Neural cell (in vitro differentiated cells): ENCODE measurements at regions not wholly inside any gene's neighbourhood (a gene's known extent, or its start where the extent isn't known, plus 50 kb on each side); places are given as distances from the start of the nearest gene placed in this dataset.

Experiments used
- H2AFZ ChIP-seq: fragments of 200-600, 300-800 bp; sonication (generic), shearing (Covaris generic); 2 replicates; pipeline ENCODE4 v1.6.0; 2014; ENCODE audit warnings: low read depth, mild to moderate bottlenecking, antibody characterized with exemption, low read length, moderate library complexity
- H3F3A ChIP-seq: fragments of 200-600 bp; shearing (Covaris generic); 2 replicates; pipeline ENCODE4 v1.6.1; 2016; ENCODE audit warnings: mild to moderate bottlenecking, moderate library complexity, mixed read lengths, antibody characterized with exemption, low read length; ENCODE audit not compliant: insufficient read depth, poor library complexity, severe bottlenecking
- H3K27ac ChIP-seq: fragments of 200-600, 300-800 bp; sonication (generic), shearing (Covaris generic); 2 replicates; pipeline ENCODE4 v1.5.1; 2014; ENCODE audit warnings: mild to moderate bottlenecking, low read length, moderate library complexity
- H3K27me3 ChIP-seq: fragments of 300-800, 200-600 bp; sonication (generic), shearing (Covaris generic); 2 replicates; pipeline ENCODE4 v1.6.0; 2014; ENCODE audit warnings: mild to moderate bottlenecking, low read depth, low read length, moderate library complexity; ENCODE audit not compliant: insufficient read depth
- H3K36me3 ChIP-seq: fragments of 300-800, 200-600 bp; sonication (generic), shearing (Covaris generic); 2 replicates; pipeline ENCODE4 v1.5.1; 2014; ENCODE audit warnings: mild to moderate bottlenecking, antibody characterized with exemption, low read length, moderate library complexity; ENCODE audit not compliant: insufficient read depth
- H3K4me2 ChIP-seq: fragments of 300-800, 200-600 bp; sonication (generic), shearing (Covaris generic); 2 replicates; pipeline ENCODE4 v1.6.0; 2014; ENCODE audit warnings: mild to moderate bottlenecking, low read length
- H3K4me3 ChIP-seq: fragments of 300-800, 200-600 bp; sonication (generic), shearing (Covaris generic); 2 replicates; pipeline ENCODE4 v1.5.1; 2014; ENCODE audit warnings: mild to moderate bottlenecking, low read length, moderate library complexity
- H3K79me2 ChIP-seq: fragments of 200-600 bp; shearing (Covaris generic); replicated peaks from 2 replicates; pipeline ENCODE4 v1.6.0; 2014; ENCODE audit warnings: mild to moderate bottlenecking, low read length, moderate library complexity; ENCODE audit not compliant: insufficient read depth
- H3K9ac ChIP-seq: fragments of 300-800, 200-600 bp; sonication (generic), shearing (Covaris generic); 2 replicates; pipeline ENCODE4 v1.6.1; 2016; ENCODE audit warnings: mild to moderate bottlenecking, low read length, mixed read lengths
- H3K9me2 ChIP-seq: fragments of 200-600 bp; shearing (Covaris generic); 2 replicates; pipeline ENCODE4 v1.6.1; 2016; ENCODE audit warnings: mild to moderate bottlenecking, low read length, mixed read lengths; ENCODE audit not compliant: insufficient read depth
- H3K9me3 ChIP-seq: fragments of 200-600, 300-800 bp; sonication (generic), shearing (Covaris generic); 2 replicates; pipeline ENCODE4 v1.6.1; 2016; ENCODE audit warnings: mild to moderate bottlenecking, mixed run types, low read length, moderate library complexity, mixed read lengths
- H4K20me1 ChIP-seq: fragments of 200-600 bp; shearing (Covaris generic); 2 replicates; pipeline ENCODE4 v1.6.1; 2016; ENCODE audit warnings: mild to moderate bottlenecking, mixed run types; ENCODE audit not compliant: insufficient read depth
- CTCF ChIP-seq: fragments of 450-650 bp; IDR thresholded peaks from 2 replicates; pipeline ENCODE4 v1.5.1; 2014; ENCODE audit warnings: antibody characterized with exemption, mild to moderate bottlenecking, moderate library complexity; ENCODE audit not compliant: poor library complexity, severe bottlenecking
- EP300 ChIP-seq: fragments of 450-650 bp; conservative IDR thresholded peaks from 2 replicates; pipeline ENCODE4 v1.6.1; 2014; ENCODE audit warnings: antibody characterized with exemption, mild to moderate bottlenecking, moderate library complexity; ENCODE audit not compliant: poor library complexity, severe bottlenecking
- EZH2 ChIP-seq: fragments of 200-600, 300-800 bp; shearing (Covaris generic), sonication (generic); IDR thresholded peaks from 2 replicates; pipeline ENCODE4 v1.6.1; 2014; ENCODE audit warnings: antibody characterized with exemption, low read length, borderline replicate concordance, mild to moderate bottlenecking; ENCODE audit not compliant: insufficient read depth, poor library complexity, severe bottlenecking
- MXI1 ChIP-seq: fragments of 450-650 bp; conservative IDR thresholded peaks from 2 replicates; pipeline ENCODE4 v1.6.1; 2014; ENCODE audit warnings: antibody characterized with exemption, mild to moderate bottlenecking; ENCODE audit not compliant: poor library complexity, severe bottlenecking
- POLR2AphosphoS5 ChIP-seq: IDR thresholded peaks from 2 replicates; pipeline ENCODE4 v1.6.1; 2012
- RAD21 ChIP-seq: fragments of 450-650 bp; conservative IDR thresholded peaks from 2 replicates; pipeline ENCODE4 v1.6.1; 2014; ENCODE audit warnings: antibody characterized with exemption, mild to moderate bottlenecking, moderate library complexity
- SMC3 ChIP-seq: fragments of 450-650 bp; conservative IDR thresholded peaks from 2 replicates; pipeline ENCODE4 v1.6.1; 2014; ENCODE audit warnings: antibody characterized with exemption, mild to moderate bottlenecking, moderate library complexity; ENCODE audit not compliant: poor library complexity
- TAF1 ChIP-seq: IDR thresholded peaks from 2 replicates; pipeline ENCODE4 v1.6.1; 2012; ENCODE audit warnings: low read depth
- TF ChIP-seq, protein P1 (sequence below): IDR thresholded peaks from 2 replicates; pipeline ENCODE4 v1.6.1; 2012; ENCODE audit warnings: borderline replicate concordance

DNA sequence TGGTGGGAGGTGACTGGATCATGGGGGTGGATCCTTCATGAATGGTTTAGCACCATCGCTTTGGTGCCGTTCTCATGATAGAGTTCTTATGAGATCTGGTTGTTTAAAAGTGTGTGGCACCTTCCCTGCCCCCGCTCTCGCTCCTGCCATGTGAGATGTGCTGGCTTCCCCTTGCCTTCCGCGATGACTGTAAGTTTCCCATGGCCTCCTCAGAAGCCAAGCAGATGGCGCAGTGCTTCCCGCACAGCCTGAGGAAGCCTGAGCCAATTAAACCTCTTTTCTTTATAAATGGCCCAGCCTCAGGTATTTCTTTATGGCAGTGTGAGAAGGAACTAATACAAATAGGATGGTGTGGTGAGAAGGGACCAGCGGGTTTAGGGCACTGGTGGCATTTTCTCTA lies 243.3 kb upstream of the CELF2 start:
- no peaks in the 10 kb centered on the region for H3K79me2 ChIP-seq
- no peaks in the 10 kb centered on the region for H4K20me1 ChIP-seq
- TF ChIP-seq, protein P1, sequence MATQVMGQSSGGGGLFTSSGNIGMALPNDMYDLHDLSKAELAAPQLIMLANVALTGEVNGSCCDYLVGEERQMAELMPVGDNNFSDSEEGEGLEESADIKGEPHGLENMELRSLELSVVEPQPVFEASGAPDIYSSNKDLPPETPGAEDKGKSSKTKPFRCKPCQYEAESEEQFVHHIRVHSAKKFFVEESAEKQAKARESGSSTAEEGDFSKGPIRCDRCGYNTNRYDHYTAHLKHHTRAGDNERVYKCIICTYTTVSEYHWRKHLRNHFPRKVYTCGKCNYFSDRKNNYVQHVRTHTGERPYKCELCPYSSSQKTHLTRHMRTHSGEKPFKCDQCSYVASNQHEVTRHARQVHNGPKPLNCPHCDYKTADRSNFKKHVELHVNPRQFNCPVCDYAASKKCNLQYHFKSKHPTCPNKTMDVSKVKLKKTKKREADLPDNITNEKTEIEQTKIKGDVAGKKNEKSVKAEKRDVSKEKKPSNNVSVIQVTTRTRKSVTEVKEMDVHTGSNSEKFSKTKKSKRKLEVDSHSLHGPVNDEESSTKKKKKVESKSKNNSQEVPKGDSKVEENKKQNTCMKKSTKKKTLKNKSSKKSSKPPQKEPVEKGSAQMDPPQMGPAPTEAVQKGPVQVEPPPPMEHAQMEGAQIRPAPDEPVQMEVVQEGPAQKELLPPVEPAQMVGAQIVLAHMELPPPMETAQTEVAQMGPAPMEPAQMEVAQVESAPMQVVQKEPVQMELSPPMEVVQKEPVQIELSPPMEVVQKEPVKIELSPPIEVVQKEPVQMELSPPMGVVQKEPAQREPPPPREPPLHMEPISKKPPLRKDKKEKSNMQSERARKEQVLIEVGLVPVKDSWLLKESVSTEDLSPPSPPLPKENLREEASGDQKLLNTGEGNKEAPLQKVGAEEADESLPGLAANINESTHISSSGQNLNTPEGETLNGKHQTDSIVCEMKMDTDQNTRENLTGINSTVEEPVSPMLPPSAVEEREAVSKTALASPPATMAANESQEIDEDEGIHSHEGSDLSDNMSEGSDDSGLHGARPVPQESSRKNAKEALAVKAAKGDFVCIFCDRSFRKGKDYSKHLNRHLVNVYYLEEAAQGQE = no peak
- TF ChIP-seq CTCF (no peak), TAF1 (no peak), POLR2AphosphoS5 (no peak), EP300 (no peak), EZH2 (no peak), SMC3 (no peak), MXI1 (no peak), RAD21 (no peak)
- H3K4me3 ChIP-seq = no peak overlapping the region
- H3K27me3 ChIP-seq = no peaks in the 10 kb centered on the region
- no peaks in the 10 kb centered on the region for H3K9me2 ChIP-seq
- no peak overlapping the region for H3K27ac ChIP-seq
- H3K36me3 ChIP-seq = no peaks in the 10 kb centered on the region
- no peak overlapping the region for H3K4me2 ChIP-seq
- H3K9me3 ChIP-seq = no peaks in the 10 kb centered on the region
- H3K9ac ChIP-seq = no peak overlapping the region
- no peaks in the 10 kb centered on the region for H3F3A ChIP-seq
- no peak overlapping the region for H2AFZ ChIP-seq

- TF ChIP-seq TAF1 (no peak), EZH2 (no peak), EP300 (no peak), SMC3 (no peak), MXI1 (no peak), POLR2AphosphoS5 (no peak), CTCF (no peak), RAD21 (no peak)
- TF ChIP-seq, protein P1 = no peak
- Histone ChIP-seq H4K20me1 (no peaks in the 10 kb centered on the region), H3F3A (no peaks in the 10 kb centered on the region), H3K27ac (no peak overlapping the region), H3K4me2 (no peak overlapping the region), H3K79me2 (no peaks in the 10 kb centered on the region), H3K36me3 (no peaks in the 10 kb centered on the region), H3K4me3 (no peak overlapping the region), H3K9me3 (no peaks in the 10 kb centered on the region), H3K9ac (no peak overlapping the region), H3K9me2 (no peaks in the 10 kb centered on the region), H2AFZ (no peak overlapping the region), H3K27me3 (no peaks in the 10 kb centered on the region)
Observed at GRCh38 chr10:10776363-10776762, 241.3 kb upstream of the CELF2 start.
